KOPT-K1 (cell line): ENCODE measurements at regions not wholly inside any gene's neighbourhood (a gene's known extent, or its start where the extent isn't known, plus 50 kb on each side); places are given as distances from the start of the nearest gene placed in this dataset.

Source experiments
- H3K27ac ChIP-seq: fragments of 200-600 bp; sonication (generic); 2 replicates; pipeline ENCODE4 v1.5.1; 2016; ENCODE audit warnings: antibody characterized with exemption, mild to moderate bottlenecking, low read depth, low read length; ENCODE audit not compliant: poor library complexity, severe bottlenecking
- H3K36me3 ChIP-seq: fragments of 200-600 bp; sonication (generic); 2 replicates; pipeline ENCODE4 v1.5.1; 2017; ENCODE audit warnings: antibody characterized with exemption, mild to moderate bottlenecking, low read length, moderate library complexity; ENCODE audit not compliant: insufficient read depth
- H3K9me3 ChIP-seq: fragments of 200-600 bp; sonication (generic); 2 replicates; pipeline ENCODE4 v1.5.1; 2017; ENCODE audit warnings: antibody characterized with exemption, low read length, mild to moderate bottlenecking; ENCODE audit not compliant: insufficient read depth, poor library complexity, severe bottlenecking

DNA sequence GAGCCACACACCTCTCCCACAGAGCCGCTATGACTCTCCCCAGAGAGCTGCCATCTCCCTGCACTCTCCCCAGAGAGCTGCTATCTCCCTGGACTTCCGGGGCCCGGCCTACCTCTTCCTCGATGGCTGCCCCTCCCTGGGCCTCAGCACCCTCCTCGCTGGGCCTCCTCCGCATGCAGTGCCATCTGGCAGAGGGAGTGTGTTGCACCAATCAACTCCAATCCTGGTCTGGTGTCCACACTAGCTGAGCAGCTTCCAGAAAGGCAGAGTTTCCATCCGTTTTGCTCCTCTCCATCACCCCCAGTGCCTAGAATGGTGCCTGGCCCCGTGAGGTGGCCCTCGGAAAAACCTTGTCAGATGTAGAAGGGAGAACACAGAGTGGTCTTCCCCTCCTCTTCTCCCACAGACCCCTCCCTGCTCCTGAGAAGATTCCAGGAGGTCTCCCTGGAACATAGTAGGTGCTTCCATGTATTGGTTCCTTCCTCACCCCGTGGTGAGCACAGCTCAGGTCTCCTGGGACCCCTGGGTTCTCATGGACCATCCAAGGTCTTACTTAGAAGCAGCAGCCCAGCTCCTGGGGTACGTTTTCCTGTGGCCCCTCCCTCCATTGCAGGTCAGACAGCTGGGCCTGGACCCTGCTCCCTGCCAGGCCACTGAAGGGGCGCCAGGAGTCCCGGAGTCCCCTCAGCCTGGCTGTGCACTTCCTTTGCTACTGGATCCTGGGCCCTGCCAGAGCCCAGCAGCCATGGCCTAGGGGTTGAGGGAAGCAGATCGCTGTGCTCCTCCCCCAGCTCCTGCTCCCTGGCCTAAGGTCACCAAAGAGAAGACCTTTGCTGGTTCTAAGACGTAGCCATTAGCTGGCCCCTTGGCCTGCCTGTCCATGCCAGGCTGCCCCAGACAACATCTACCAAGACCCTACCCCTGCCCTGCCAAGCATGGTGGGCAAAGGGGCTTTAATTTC lies 233.8 kb upstream of the GSE1 start:
- Histone ChIP-seq H3K9me3 (no peaks in the 10 kb centered on the region), H3K27ac (no peak overlapping the region), H3K36me3 (no peaks in the 10 kb centered on the region)

DNA sequence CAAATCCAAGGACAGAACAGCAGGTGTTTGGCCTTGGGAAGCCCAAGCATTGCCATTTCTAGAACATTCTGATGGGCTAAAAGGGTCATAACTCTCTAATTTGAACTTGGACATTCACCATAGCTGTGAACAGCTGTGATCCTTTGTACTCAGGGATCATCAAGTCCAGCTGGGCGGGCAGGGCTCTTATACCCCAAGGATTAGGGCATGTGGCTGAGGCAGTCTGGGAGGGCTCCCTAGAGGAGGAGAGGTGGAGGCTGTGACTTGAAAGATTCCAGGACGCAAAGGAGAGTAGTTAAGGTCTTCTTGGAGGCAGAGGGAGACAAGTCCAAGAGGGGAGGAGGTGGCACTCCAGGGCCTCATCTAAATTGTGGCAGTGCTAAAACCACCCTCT lies 233.1 kb upstream of the GSE1 start:
- Histone ChIP-seq H3K9me3 (no peaks in the 10 kb centered on the region), H3K27ac (no peak overlapping the region), H3K36me3 (no peaks in the 10 kb centered on the region)

DNA sequence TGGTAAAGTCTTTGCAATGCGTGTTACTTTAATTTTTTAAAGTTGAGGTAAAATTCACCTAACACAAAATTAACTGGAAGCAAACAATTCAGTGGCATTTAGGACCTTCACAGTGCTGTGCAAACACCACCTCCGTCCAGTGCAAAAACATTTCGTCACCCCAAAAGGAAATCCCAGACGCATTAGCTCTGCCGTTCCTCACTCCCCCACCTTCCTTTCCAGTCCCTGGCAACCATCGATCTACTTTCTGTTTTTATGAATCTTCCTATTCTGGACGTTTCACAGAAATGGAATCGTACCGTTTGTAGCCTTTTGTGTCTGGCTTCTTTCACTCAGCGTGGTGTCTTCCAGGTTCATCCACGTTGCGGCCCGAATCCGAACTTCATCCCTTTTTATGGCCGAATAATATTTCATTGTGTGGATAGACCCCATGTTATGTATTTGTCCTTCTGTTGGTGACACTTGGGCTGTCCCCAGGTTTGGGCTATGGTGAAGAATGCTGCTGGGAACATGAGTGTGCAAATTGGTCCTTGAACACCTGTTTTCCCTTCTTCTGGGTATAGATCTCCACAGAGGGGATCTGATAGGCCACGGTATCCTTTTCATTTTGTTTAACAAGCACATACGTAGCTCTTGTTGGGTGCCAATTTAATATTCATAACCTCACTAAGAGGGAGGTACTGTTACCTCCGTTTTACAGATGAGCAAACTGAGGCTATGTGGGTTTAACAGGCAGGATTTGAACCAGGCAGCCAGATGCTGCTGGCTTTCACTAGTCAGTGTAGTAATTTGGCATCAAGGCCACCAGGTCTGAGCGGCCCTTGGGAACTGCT lies 232.0 kb upstream of the GSE1 start:
- Histone ChIP-seq H3K36me3 (no peaks in the 10 kb centered on the region), H3K27ac (no peak overlapping the region), H3K9me3 (no peaks in the 10 kb centered on the region)

DNA sequence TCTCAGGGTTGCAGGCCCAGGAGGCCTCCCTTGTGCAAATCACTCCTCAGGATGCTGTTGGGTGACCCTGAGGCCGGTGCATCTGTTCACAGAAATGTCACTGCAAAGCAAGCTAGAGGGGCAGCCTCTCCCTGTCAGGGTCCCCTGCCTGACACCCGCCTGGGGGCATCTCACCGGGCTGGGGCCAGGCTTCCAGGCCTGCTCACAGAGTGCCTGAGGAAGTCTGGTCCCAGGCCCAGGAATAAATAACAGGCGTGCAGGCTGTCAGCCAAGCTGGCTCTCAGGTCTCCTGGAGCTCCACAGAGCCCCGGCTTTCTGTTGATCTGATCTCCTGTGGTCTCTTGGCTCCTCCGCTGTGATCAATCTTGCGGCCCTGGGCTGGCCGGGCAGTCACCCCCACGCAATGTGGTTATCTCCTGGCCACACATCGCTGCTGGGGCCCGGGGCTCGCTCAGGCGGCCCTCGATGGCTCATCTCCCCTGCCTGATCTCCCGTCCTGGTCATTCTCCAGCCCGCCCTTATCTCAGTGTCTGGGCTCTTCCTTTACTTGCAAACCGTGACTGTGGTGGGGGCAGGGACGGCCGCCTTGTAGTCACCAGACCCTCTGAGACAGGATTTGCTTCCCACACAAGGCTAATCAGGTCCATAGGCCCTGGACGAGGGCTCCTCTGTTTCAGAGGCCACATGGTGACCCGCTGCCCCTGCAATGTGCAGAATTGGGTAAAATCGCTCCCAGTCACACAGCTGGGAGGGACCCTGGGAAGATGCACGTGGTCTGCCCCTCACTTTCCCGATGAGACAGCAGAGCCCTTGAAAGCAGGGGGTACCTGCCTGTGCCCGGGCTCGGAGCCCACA lies 231.2 kb upstream of the GSE1 start:
- H3K36me3 ChIP-seq = no peaks in the 10 kb centered on the region
- H3K27ac ChIP-seq = no peak overlapping the region
- H3K9me3 ChIP-seq = no peaks in the 10 kb centered on the region

DNA sequence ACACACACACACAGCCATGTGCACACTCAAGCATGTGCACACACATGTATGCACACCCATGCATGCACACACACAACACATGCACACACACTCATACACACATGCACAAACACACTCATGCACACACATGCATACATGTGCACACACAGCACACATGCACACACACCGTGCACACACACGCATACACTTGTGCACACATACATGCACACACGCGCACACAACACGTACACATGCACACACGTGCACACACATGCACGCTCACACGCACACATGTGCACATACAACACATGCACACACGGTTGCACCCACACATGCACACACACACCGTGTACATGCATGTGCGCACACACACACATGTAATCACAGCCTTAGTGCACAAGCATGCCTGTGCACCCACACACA lies 230.4 kb upstream of the GSE1 start:
- no peaks in the 10 kb centered on the region for H3K9me3 ChIP-seq
- no peaks in the 10 kb centered on the region for H3K36me3 ChIP-seq
- no peak overlapping the region for H3K27ac ChIP-seq

DNA sequence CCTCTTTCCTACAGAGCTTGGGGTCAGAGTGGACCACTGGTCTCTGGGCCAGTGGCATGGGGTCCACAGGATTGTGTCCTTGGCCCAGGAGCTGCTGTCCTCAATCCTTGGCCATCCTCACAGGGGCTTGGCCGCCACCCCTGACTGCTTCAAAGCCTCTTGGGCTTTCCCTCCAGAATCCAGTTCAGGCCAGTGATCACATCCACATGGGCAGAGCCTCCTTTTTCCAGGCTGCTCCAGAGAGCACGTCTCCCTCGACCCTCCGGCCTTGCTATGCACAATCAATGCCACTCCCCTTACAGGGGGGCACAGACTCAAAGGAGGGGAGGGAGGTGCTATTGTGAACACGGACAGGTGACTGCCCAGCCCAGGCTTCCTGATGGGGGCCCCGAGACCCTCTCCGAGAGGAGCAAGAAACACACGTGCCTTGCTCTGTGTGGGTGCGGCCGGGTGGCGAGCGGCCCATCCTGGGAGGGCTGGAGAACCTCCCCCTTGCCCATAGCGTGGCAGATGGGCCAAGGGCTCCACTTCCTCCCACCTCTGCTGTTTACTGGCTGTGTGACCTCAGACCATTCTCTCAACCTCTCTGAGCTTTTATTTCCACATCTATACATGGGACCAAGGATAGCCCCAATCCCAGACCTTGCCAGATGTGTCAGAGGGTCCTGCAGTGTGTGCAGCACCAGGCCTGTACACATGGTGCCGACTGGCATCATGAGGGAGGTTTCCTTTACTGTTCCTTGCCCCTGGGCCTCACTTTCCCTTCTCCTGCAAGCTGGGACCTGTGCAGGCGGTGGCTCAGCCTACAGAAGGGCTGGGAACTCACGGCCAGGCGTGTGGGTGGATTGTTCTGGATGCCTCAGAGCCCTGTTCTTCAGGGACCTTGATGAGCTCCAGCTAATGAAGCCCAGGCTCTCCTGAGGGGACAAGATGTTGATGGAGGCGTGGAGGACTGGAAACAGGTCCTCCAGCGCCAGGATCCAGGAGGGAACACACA lies 229.0 kb upstream of the GSE1 start:
- no peak overlapping the region for H3K27ac ChIP-seq
- H3K36me3 ChIP-seq = no peaks in the 10 kb centered on the region

DNA sequence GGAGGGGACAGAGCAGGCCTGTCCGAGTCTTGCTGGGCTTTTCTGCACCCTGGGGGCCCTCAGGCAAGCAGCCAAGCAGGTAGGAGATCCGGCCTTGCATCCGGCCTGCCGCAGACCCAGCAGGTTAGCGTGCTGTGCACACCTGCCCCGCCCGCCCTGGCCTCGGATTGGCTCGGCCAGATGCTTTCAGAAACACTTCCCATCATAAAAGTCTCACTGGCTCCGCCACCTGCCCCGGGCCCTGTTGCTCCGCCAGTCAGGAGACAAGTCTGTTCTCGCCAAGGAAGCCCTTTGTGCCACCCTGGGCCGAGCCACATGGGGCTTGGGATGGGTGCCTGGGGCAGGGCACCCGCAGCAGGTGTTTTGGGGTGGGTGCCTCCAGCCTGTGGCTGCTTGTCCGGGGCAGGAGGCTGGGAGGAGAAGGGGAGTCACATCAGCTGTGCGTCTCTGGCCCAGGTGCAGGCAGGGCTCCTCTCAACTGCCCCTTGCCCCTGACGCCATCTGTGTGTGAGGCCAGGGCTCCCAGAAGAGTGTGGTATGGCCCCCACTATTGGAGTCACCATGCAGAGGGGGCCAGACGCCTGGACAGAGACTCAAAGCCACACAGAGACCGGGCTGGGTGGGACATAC lies 228.2 kb upstream of the GSE1 start:
- Histone ChIP-seq H3K36me3 (no peaks in the 10 kb centered on the region), H3K27ac (no peak overlapping the region), H3K9me3 (no peaks in the 10 kb centered on the region)

More for the DNA sequence above, 229.0 kb upstream of the GSE1 start:
- no peaks in the 10 kb centered on the region for H3K9me3 ChIP-seq

DNA sequence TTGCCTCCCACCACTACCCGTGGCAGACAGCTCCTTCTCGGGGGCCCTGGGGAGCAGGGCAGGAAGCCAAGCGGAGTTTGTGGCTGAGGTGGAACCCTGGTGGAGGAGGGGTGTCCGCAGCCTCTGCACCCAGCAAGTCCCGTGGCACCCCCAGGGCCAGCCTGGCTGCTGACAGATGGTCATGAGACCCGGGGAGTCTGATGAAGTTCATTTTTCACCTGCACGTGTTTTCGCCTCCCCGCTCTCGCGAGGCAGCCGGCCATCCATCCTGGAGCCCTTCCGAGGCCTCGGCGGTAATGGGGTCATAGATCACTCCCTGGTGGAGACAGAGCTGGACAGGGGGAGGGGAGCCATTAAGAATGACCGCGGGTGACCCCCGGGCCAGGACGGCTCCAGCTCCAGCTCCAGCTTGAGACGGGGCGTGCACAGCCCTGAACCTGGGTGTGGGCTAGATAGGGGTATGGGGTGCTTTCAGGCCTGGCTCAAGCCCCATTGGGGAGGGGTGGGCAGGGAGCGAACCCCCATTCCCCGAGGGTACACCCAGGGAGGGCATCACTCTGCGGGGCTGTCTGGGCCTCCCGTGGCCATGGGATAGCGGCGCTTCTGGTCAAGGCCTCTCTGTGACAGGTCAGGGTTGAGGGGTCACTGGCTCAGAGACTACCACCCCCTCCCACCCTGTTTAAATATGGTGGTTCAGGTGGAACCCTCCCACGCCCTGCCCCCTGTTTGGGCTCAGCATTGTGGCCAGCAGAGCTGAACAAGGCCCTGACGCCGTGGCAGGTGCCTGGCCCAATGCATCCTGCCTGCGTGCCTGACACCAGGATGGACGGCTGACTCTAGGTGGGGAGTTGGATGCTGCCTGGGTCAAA lies 227.4 kb upstream of the GSE1 start:
- Histone ChIP-seq H3K27ac (no peak overlapping the region), H3K9me3 (no peaks in the 10 kb centered on the region), H3K36me3 (no peaks in the 10 kb centered on the region)

DNA sequence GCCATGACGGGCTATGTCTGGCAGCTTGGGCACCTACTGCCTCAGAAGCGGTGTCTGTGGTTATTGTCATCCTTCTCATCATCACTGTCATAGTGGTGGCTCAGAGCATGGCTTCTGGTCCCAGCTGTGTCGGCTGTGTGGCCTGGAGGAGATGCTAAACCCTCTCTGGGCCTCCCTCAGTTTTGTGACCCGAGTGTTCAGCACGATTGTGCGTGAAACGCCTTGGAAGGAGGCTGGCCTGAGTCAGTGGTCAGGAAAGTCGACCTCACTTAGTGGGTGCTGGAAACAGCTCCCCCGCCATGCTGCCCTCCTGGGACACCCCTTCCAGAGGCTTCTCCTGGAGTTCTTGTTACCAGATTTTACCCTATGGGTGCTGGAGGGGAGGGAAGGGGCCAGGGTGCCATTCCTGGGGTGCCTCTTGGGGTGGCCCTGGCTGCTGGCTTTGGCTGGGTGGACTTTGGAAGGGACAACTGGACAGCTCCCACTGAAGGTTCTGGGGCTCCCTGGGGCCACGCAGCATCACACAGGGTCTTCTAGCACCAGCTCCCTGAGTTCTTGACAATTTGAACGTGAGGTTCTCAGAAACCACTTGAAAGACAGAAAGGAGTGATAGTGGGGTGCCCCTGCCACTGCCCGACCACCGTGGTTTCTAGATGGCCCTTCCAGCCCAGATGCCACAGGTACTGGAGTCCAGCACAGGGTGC lies 226.5 kb upstream of the GSE1 start:
- Histone ChIP-seq H3K27ac (no peak overlapping the region), H3K9me3 (no peaks in the 10 kb centered on the region), H3K36me3 (no peaks in the 10 kb centered on the region)

DNA sequence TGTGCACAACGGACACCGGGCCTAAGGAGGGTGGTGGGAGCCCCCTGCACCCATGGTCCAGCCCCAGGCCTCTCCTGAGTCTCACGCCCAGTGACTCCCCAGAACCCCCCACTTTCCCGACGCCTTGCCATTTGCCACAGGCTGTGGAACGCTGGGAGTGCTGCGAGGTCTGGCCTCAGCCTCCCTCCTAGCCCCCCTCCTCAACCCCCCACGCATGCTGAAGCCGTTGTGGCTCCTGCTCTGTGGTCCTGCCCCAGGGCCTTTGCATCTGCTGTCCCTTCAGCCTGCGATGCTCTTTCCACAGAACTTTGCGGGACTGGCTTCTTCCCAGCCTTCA lies 226.0 kb upstream of the GSE1 start:
- Histone ChIP-seq H3K36me3 (no peaks in the 10 kb centered on the region), H3K9me3 (no peaks in the 10 kb centered on the region), H3K27ac (no peak overlapping the region)

DNA sequence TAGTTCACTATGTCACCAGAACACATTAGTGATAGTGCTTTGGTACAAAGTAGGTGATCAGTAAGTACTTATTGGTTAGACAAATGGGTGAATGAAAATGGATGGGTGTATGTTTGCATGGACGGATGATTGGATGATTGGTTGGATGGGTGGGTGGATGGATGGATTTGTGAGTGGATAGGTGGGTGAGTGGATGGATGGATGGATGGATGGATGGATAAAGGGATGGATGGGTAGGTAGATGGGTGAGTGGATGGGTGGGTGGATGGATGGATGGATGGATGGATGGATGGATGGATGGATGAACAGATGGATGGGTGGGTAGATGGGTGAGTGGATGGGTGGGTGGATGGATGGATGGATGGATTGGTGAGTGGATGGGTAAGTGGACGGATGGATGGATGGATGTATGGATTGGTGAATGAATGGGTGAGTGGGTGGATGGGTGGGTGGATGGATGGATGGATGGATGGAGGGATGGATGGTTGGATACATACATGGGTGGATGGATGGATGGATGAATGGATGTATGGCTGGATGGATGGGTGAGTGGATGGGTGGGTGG lies 225.3 kb upstream of the GSE1 start:
- Histone ChIP-seq H3K27ac (no peak overlapping the region), H3K36me3 (no peaks in the 10 kb centered on the region), H3K9me3 (no peaks in the 10 kb centered on the region)

DNA sequence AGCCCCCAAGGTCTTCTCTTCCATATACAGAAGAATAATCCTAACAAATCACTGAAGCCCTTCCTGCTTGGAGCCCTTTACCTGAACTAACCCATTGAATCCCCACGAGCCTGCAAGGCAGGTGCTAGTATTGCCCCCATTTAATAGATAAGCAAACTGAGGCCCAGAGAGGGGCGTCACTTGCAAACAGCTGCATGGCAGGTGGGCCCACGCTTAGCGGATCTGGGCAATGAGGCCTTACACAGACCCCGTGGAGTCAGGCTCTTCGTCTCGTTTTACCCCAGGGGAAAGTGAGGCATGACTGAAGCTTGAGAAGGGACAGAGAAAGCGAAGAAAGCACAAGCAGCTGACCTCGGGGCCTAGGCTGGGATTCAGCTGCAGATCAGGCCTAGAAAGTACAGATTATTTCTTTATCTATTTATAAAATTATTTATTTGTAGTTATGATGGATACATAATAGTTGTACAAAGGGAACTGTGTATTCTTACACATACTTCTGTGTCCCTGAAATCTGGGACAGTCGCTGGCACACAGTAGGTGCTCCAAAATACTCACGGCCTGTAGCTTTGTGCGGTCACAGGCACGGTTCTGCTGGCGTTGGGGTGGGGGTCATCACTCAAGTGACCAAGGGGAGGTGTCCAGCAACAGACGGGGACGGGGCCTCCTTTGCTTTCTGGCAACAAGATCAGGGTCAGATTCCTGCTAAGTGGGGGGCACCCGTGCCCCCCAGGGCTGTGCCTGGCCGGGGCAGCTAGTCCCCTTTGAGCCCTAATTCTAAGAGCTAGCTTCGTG lies 223.2 kb upstream of the GSE1 start:
- Histone ChIP-seq H3K36me3 (no peaks in the 10 kb centered on the region), H3K27ac (no peak overlapping the region), H3K9me3 (no peaks in the 10 kb centered on the region)
